Activated T-cell treated with anti-CD3 and anti-CD28 coated beads for 4 hours (primary cell): ENCODE measurements at regions not wholly inside any gene's neighbourhood (a gene's known extent, or its start where the extent isn't known, plus 50 kb on each side); places are given as distances from the start of the nearest gene placed in this dataset.

Experiments
- DNase-seq: peaks from one replicate; pipeline ENCODE4 v3.0.0-alpha.2; 2020

- DNase-seq = no peak
Observed at GRCh38 chr13:22102271-22102670, 431.4 kb downstream of the FGF9 start.

GRCh38 chr13:22103046-22104027 lies 432.5 kb downstream of the FGF9 start:
- no peak for DNase-seq

GRCh38 chr13:22106058-22106457 lies 435.2 kb downstream of the FGF9 start:
- no peak for DNase-seq

GRCh38 chr13:22107549-22107948 lies 436.7 kb downstream of the FGF9 start:
- DNase-seq = no peak

- no peak for DNase-seq
Observed at GRCh38 chr13:22108283-22108942, 437.5 kb downstream of the FGF9 start.

GRCh38 chr13:22108979-22109378 lies 438.1 kb downstream of the FGF9 start:
- no peak for DNase-seq

- DNase-seq = no peak
Observed at GRCh38 chr13:22110368-22110767, 439.5 kb downstream of the FGF9 start.

- DNase-seq = no peak
Observed at GRCh38 chr13:22111152-22111783, 440.4 kb downstream of the FGF9 start.

GRCh38 chr13:22111961-22112360 lies 441.1 kb downstream of the FGF9 start:
- DNase-seq = no peak

GRCh38 chr13:22112956-22113745 lies 442.3 kb downstream of the FGF9 start:
- DNase-seq = no peak

- peak; percentile 17 for DNase-seq
Observed at GRCh38 chr13:22114630-22115311, 443.9 kb downstream of the FGF9 start.

- DNase-seq = no peak
Observed at GRCh38 chr13:22118158-22118557, 447.3 kb downstream of the FGF9 start.

GRCh38 chr13:22120646-22121045 lies 449.8 kb downstream of the FGF9 start:
- no peak for DNase-seq

GRCh38 chr13:22121146-22121739 lies 450.4 kb downstream of the FGF9 start:
- DNase-seq = no peak

GRCh38 chr13:22126433-22127021 lies 455.7 kb downstream of the FGF9 start:
- DNase-seq = no peak

- DNase-seq = no peak
Observed at GRCh38 chr13:22127277-22128164, 456.6 kb downstream of the FGF9 start.

- DNase-seq = no peak
Observed at GRCh38 chr13:22128441-22129408, 457.9 kb downstream of the FGF9 start.

GRCh38 chr13:22130254-22130653 lies 459.4 kb downstream of the FGF9 start:
- no peak for DNase-seq

GRCh38 chr13:22134261-22134660 lies 463.4 kb downstream of the FGF9 start:
- DNase-seq = no peak
